EL (cell line): ENCODE measurements at regions not wholly inside any gene's neighbourhood (a gene's known extent, or its start where the extent isn't known, plus 50 kb on each side); places are given as distances from the start of the nearest gene placed in this dataset.
"Not testable (repeated sequence)": the region's sequence is repeated elsewhere in the genome, so short reads cannot be mapped to it uniquely, and the experiment has no call there.

Experiments
- DNase-seq: peaks from one replicate; pipeline ENCODE4 v3.0.0-alpha.2; 2016

DNA sequence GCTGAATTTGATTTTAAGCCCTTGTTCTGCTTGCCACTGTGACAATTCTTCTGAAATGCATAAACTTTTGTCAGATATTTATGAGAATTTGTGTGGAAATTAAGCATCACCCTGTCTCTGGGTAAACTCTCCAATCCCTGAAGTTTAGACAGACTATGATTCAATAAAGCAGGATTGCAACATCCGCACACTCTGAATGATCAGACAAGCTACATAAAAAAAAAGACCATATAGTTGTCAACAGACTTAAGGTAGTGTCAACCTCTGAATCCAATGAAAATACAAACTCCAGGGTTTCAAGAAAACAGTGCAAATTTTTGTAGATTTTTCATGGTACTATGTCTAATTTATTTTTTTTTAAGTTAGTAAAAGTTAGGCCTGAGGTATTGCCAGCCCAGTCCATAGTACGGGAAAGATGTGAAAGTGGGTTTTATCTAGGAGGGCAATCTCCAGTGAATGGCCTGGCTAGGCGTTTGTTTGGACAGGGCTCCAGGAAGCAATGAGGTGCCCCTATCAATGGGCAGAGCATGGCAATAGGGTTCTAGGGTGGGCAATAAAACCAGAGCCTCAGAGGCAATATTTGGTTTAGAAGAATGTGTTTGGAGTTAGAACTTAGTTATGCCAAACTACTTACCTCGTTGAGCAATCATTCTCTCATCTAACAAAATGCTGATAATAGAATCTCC, 762.6 kb upstream of the SEMA6A start:
- no peak for DNase-seq

DNA sequence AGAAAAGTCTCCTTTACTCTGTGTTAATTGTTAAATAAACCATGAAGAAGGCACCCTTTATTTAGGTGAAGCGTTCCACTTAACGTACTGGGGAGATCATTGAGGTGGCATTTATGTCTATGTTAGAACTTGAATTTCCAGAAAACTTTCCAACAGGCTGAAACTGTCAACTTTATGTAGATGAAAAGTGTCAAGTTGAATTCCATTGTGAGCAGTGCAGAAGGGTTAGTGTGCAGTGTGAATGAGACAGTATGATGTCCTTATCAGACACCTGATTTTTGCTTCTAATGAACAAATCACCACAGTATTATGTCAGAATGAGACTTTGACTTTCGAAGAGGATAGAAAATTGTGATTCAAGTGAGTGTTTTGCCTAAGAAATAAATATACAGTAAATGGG, 761.6 kb upstream of the SEMA6A start:
- no peak for DNase-seq

DNA sequence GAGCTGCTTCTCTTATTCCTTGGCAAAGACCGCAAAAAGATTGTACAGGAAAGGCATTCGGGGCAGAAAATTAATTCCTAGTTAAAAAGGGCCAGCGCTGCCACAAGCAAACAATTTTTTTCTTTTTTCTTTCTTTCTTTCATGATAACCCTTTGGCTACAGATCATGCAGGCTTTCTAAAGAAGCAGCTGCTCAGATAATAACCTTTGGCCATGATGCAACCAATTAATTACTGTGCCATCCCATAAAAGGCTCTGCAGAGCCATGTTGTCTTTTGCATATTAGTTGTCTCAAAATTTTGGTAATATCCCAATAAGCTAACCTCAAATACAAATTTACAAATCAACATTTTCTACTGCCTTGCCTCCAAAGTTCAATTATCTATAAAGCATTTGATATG, 758.4 kb upstream of the SEMA6A start:
- no peak for DNase-seq

DNA sequence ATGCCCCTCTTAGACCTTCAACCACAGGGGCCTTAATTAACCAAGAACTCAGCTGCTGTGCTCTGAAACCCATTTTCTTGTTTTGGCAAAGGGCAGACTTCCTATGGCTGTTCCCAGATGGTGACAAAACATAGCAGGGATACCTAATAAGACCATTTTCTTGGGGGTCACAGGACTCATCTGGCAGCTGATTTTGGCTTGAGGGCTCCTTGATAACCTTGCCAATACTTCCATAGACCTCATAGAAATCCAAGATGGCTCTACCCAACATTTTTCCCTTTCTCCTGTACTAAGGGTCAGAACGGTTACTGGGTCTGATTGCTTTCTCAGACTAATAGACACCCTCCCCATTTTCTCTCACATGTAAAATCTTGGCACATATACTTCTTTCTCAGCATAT, 757.7 kb upstream of the SEMA6A start:
- DNase-seq: no peak

DNA sequence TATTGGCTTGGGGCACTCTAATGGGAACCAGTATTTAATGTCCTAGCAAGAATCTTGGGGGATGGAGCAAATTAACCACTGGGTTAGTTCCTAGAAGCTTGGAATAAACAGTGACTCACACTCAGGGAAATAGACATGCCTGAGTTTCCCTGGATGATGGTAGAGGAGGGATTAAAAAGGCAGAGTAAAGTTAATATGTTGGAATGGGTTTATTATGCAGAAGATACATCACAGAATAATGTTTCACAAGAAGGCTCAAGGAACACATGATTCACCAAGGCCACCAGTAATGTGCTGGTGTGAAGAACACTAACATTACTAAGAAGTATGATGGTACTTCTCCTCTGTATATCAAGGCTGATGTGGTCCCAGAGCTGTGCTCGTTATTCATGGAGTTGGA, 752.9 kb upstream of the SEMA6A start:
- DNase-seq: no peak

DNA sequence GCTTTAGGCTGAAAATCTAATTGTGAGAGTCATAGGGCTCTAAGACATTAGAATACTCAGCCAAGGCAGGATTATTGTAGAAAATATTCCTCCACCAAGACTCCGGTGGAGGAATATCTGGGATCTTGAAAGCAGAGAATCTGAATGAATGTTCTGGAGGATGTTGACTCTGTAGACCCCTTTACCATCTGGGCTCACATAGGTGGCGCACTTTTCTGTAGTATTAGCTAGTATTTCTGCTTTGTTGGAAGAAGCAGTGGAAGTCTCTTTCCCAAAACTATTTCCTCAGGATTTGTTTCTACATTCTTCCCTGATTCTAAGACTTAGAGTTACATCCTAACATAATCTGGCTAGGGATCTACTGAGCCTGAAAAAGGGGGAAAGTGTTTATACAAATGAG, 752.4 kb upstream of the SEMA6A start:
- no peak for DNase-seq

DNA sequence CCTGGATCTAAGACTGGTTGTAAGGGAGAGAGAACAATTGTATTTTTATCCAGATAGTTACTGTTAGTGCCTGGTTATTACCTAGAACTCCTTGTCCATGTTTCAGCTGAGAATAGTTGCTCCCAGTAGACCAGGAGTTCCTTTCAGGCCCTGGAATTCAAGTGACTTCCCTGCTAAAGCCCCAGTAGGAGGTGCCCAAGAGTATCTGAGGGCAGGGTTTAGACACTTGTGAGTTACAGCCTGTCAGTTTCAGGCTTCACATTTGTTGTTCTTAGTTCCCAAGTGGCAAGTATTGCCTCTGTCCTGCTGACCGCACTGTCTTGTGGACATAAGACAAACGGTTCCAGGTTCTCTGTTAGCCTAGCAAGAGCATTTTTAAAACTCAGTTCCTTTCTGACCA, 743.9 kb upstream of the SEMA6A start:
- DNase-seq: no peak

DNA sequence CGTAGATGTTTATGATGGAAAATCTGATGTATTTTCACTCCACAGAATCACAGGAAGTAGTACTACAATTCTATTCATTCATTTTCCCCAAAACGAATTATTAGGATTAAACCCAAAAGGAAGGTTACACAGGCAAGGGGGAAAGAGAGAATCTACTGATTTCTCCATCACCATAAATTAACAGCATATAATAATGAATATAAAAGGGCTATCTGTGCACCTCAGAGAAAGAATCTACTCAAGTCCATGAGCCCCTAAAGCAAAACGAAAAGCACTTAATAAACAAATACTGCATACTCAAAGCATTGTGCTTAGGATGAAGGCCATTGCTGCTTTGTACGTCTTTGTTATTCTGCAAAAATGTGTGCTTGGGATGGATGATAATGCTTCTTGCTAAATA, 740.5 kb upstream of the SEMA6A start:
- no peak for DNase-seq

DNA sequence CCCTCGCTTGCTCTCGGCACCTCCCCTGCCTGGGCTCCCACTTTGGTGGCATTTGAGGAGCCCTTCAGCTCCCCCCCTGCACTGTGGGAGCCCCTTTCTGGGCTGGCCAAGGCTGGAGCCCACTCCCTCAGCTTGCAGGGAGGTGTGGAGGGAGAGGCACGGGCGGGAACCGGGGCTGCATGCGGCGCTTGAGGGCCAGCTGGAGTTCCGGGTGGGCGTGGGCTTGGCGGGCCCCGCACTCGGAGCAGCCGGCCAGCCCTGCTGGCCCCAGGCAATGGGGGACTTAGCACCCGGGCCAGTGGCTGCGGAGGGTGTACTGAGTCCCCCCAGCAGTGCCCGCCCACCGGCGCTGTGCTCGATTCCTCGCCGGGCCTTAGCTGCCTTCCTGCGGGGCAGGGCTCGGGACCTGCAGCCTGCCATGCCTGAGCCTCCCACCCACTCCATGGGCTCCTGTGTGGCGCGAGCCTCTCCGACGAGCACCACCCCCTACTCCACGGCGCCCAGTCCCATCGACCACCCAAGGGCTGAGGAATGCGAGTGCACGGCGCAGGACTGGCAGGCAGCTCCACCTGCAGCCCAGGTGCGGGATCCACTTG, 730.0 kb upstream of the SEMA6A start:
- DNase-seq: not testable (repeated sequence)

DNA sequence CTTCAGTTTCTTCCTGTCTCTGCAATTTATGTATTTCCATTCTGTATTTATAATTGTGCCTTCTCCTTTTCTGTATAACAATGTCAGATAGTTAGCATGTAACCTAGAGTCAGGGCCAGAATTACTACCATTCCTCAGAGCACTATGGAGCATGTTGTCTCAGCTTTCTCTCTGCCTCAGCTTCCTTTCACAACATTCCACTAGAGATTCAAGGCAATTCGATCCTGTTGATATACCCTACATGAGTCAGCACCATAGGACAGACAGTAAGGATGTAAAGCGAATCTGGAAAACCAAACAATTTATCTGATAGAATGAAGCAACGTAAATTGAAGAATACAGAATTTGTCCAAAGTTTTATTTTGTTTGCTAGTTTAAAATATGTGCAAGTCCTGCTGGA, 728.3 kb upstream of the SEMA6A start:
- DNase-seq: peak; percentile 6

DNA sequence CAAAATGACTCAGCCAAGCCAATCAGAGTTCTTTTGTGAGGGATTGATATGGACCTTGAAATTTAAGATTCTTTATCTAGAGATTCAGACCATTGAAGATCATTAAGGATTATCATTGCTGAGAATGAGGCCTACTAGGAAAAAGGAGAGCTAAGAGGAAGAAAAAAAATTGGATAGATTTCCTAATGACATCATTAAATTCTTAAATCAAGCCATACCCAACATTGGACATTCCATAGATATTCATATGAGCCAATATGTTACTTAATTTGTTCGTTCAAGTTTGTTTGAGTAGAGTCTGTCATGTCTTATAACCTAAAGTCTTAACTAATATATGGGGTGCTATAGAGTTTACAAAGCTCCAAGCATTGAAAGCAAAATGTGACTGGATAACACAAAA, 727.9 kb upstream of the SEMA6A start:
- no peak for DNase-seq

DNA sequence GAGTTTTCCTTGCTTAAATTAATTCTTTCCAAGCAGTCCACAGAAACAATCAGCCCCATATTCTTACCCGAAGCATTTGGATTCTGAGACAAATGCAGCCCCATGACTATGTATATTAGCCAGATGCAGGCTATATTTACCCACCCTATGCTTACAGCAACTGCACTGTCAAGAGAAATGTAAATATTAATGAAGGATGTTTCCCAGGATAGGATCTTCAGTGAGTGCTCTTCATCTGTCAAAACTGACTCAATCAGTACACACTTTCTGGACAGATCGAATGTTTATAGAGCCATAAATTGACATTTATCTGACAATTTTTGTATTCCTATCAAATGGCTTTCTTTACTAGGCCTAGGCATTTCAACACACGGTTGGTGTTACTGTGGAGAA, 725.3 kb upstream of the SEMA6A start:
- DNase-seq: no peak

DNA sequence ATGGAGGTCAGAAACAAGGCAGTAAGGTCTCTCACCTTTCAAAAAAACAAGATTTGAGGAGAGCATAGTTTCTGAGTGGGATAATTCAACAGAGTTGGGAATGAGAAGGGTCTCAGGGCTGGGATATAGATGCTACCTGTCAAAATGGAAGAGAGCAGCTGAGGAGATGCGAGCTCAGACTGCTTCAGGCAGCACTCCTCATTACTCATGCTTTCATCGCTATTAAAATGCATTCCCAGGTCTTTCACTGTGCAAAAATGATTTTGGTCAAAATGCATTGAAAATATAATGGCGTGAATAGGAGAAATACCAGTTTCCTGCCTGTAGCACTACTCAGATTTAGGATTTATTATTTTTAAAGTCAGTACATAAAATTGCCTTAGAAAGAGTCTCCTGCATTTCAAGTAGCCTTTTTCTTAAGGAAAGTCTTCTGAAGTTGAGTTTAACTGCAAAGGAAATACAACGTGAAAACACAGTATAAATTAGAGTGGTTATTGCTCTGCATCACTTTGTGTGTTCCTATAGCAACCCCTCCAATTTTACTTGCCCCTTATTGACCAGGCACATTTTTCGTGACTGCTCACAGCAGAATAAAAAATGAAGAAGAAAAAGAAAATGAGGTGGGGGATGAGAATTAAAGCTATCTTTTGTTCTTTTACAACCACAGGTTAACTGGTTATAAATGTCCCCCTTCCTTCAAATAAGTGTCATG, 724.8 kb upstream of the SEMA6A start:
- DNase-seq: no peak

DNA sequence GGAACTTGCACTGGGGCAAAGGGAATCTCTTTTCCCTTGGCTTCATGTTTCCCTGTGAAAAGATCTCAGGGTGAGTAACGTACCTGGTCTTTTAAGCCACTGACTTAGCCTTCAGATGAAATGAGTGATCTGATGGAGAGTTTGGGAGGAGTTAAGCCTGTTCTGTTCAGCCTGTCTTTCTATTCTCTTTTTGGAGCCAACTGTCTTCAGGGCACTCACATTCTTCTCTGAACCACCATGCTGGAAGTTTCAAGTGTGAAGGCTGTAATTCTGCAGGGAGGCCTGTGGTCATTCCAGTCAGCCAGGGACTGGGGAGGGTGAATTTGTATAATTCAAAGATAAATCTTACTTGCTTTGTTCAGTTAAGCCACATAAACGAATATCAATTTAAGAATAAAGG, 722.2 kb upstream of the SEMA6A start:
- no peak for DNase-seq

DNA sequence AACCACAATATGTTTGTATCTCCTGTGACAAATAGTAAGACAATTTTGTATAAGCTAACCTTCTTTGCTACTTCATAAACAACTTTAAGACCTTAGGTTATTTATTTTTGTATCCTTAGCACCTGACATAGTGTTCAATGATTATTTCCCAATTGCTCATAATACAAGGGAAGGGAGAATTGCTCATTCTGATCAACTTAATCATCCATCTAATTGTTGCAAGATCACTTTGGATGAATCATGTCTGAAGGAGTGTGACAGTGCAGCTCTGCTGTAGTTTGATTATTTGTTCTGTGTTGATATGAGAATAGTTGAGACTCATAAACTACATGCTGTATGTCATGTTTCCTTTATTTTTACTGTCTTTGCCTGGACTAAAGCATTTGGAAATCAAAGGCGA, 721.3 kb upstream of the SEMA6A start:
- peak; percentile 8 for DNase-seq

DNA sequence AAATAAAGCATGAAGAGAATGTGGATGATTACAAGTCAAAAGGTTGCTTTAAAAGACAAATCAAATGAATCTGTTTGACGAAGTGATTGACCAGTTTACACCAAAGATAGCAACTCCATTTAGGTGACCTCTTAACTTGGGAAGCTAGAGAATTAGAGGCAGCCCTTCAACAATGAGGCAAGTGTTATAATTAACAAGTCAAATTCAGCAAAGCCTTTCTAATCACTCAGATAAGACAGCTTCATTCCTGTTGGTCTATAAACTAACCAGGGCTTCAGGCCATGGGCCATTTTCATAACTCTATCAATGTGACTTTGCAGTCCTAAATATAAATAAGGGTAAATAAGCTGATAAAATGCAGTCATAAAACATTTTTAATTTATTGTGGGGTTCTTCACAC, 712.2 kb upstream of the SEMA6A start:
- no peak for DNase-seq

DNA sequence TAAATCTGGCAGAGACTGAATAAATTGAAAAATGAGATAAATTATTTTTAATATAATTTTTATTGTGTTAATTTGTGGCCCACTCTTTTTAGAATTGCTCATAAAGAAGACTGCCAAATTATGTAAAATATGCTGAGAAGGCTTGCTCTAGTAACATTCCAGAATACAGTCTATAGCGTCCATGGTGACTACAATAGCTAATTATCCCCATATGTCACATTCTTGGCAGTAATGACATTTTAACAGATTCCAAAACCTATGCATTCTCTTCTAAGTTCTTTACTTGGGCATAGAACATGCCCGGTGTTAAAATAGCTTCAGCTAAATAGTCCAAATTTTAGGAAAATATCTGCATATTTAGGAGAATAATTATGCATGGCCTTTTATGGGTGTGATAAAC, 697.0 kb upstream of the SEMA6A start:
- DNase-seq: no peak

DNA sequence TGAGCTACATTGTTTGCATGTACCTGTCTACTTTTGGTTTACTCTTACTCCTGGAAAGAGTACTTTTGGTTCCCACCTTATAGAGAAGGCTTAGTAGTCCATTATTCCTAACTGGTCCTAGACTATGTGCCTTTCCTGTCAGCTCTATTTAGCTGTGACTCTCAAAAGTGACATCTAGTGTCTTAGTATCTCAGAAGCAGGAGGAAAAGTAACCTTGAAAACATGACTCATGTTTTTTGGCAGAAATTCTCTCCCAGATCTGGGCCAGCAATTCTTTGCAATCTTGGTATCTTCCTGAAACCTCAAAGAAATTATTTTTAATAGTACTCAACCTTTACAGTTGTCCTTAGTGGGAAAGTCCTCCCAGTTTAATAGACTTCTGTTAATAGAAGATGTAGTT, 691.7 kb upstream of the SEMA6A start:
- DNase-seq: peak; percentile 1

DNA sequence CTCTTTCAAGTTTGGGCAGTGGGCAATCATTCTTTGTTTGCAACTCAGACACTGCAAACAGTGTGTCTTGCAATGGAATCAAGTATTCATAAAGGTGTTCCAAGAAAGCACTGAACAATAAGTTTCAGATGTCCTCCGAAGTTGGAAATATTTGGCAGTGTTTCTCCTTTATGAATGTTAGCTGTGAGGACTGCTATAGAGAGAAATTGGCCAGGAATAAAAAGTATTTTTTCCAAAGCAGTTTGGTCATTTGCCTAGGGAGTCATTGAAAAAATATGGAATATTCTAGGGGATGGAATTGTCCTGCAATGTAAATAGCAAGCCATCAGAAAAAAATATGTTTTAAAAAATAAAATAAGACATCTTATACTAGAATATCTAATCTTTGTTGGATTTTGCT, 688.6 kb upstream of the SEMA6A start:
- DNase-seq: no peak

DNA sequence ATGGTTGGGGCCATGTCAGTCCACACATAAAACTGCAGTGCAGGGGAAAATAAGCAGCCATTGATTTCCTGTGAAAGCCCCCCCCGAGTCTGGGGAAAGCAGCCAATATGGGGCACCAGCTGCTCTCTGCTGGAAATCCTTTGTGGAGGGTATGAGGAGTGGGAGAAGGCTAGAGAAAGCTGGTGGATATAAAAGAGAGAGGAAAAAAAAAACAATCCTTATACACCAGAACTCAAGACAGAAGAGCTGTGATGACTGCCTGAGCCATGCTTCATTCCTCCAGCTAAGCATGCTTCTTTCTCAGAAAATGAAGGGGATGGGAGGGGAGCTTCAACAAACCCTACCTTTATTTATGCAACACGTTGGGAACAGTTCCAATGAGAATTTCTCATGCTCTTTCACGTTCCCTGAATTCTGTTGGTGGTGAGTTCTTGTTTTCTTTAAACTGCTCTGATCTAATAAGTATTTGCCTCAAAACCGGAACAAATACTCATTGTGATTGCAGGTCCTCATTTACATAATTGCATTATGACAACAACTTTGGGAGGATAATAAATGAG, 688.0 kb upstream of the SEMA6A start:
- DNase-seq: no peak

DNA sequence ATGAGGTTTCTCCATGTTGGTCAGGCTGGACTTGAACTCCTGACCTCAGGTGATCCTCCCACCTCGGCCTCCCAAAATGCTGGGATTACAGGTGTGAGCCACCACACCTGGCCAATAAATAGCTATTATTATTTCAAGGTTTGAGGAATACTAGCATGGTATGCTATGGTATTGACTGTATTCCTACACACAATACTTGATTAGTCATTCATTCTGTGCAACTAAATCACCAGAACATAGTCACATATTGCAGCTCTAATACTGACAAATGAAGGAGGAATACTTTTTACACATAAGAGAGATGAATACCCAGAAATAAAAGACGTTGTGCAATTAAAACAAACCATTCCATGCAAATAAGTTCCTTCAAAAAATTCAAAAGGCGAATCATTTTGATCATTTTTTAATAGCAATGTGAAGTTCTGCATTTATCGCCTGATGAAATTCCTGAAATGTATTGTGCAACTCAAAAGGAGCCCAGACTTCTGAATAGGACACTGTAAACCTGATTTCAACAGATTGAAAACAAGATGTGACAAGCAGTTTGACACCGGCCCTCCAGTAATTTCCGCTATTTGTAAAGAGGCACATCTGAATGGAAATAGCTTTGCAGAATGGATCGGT, 687.4 kb upstream of the SEMA6A start:
- DNase-seq: no peak

DNA sequence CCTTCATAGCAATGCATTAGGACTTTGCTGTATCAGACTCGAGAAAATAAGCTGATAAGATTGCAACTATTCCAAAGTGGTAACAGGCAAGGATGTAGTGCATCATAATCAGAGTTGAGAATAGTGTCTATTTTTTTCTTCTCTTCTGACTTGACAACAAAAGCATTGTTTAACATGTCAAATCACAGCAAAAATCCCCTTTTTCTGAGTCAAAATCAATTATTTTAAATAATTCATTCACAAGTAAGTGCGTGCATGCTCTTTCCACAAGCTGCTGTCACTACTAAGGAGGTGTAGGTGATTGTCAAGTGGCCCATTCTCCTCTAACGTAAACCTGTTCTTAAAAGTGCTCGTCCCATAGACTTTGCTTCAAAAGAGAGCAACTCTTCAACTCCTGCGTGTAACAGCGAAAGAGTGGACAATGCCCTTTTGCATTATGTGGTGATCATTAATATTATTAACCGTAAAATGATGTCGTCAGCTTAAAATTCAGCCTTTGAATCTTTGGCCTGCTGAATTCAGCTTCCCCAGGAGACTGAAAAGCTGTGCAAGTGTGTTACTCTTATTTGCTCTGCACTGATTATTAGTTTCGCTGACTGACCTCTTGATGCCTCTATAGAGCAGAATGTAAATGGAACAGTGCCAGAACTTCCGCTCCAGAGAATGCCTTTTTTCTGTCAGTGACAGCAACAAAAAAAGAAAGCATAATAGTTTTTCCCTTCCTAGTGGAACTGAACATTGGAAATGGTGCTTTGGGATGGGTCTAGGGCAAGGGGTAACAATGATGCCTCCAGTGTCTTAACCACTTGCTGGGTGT, 680.8 kb upstream of the SEMA6A start:
- DNase-seq: no peak

DNA sequence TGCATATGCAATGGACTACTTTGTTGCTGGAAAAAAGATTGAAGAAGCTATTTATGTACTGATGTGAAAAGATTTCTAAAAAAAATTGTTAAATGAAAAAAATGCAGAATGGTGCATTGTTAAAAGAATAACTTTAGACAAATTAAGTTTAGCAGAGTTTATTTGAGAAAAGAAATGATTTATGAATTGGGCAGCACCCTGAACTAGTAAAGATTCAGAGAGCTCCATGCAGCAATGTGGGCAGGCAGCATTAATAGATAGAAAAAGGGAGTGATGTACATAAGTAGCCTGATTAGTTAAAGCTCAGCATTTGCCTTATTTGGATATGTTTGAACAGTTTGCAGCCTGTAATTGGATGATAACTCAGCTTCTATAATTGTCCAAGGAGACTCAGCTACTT, 677.9 kb upstream of the SEMA6A start:
- no peak for DNase-seq
